IPS-15b (cell line): ENCODE measurements at regions not wholly inside any gene's neighbourhood (a gene's known extent, or its start where the extent isn't known, plus 50 kb on each side); places are given as distances from the start of the nearest gene placed in this dataset.

Experiments
- H3K27me3 ChIP-seq: one replicate; pipeline ENCODE4 v1.6.1; 2013; ENCODE audit warnings: low read length; ENCODE audit not compliant: control insufficient read depth, insufficient read depth
- H3K36me3 ChIP-seq: one replicate; pipeline ENCODE4 v1.6.1; 2013; ENCODE audit warnings: low read length; ENCODE audit not compliant: control insufficient read depth, insufficient read depth
- H3K4me1 ChIP-seq: one replicate; pipeline ENCODE4 v1.6.1; 2013; ENCODE audit warnings: mild to moderate bottlenecking, low read length; ENCODE audit not compliant: control insufficient read depth, insufficient read depth
- H3K4me3 ChIP-seq: one replicate; pipeline ENCODE4 v1.5.1; 2013; ENCODE audit warnings: low read depth, low read length
- H3K9ac ChIP-seq: one replicate; pipeline ENCODE4 v1.6.1; 2013; ENCODE audit warnings: low read depth, mild to moderate bottlenecking, low read length
- H3K9me3 ChIP-seq: one replicate; pipeline ENCODE4 v1.6.1; 2013; ENCODE audit warnings: mild to moderate bottlenecking, low read length; ENCODE audit not compliant: control insufficient read depth, insufficient read depth

DNA sequence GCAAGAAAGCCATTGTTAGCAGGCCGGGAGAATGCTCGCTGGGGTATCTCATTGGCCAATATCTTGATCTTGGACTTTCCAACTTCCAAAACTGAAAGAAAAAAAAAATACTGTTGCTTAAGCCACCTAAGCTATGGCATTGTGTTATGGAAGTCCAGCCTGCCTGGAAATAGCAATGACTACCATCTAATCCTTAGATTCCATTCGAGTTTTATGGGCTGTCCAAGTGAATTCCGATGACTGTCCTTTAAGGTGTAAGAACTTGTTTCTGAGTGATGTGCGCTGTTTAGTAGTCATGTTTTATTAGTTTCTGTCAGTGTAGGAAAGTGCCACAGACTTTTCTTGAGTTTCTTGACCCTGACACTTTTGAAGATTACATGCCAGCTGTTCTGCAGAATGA is 762.6 kb downstream of the USP25 start:
- H3K36me3 ChIP-seq, result no peaks in the 10 kb centered on the region

DNA sequence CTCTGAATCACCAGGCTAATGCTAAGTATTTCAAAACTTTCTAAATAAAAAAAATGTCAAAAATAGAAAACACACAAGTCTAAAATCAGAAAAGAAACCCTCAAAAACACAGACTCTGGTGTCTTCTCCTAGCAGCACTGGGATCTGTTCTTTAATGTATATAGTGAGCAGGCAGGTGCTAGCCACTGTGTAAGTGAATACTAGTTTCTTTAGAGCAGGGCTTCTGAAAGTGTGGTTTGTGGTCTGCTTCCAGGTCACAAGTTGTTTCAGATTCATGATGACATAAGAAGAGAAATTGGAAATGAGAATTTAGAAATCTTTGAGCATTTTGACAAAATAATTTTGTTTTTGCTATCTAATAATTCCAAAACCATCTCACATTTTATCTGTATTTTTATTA is 763.1 kb downstream of the USP25 start:
- no peaks in the 10 kb centered on the region for H3K27me3 ChIP-seq
- no peaks in the 10 kb centered on the region for H3K9me3 ChIP-seq
- no peaks in the 10 kb centered on the region for H3K4me1 ChIP-seq
- no peaks in the 10 kb centered on the region for H3K36me3 ChIP-seq
- no peak overlapping the region for H3K9ac ChIP-seq
- no peak overlapping the region for H3K4me3 ChIP-seq

More for the DNA sequence above, 762.6 kb downstream of the USP25 start:
- Histone ChIP-seq H3K4me1 (no peaks in the 10 kb centered on the region), H3K27me3 (no peaks in the 10 kb centered on the region), H3K9me3 (no peaks in the 10 kb centered on the region), H3K4me3 (no peak overlapping the region), H3K9ac (no peak overlapping the region)

DNA sequence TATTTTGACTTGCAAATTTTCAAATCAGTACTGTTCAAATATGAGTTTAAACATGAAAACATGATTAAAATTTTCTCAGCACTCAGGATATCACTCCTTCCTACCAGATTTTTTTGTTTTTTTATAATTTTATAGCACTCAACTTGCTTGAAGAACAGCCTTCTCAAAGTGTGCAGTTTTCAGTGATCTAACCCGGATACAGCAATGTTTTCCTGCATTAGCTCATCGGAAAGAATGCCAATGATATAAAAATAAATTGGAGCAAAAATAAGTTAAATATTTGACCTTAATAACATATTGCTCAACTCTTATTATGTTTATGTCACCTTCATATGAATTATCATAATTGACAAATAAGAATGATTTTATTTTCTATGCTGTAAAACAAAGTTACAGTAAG is 766.8 kb downstream of the USP25 start:
- Histone ChIP-seq H3K9me3 (no peaks in the 10 kb centered on the region), H3K9ac (no peak overlapping the region), H3K36me3 (no peaks in the 10 kb centered on the region), H3K27me3 (no peaks in the 10 kb centered on the region), H3K4me1 (no peaks in the 10 kb centered on the region), H3K4me3 (no peak overlapping the region)

DNA sequence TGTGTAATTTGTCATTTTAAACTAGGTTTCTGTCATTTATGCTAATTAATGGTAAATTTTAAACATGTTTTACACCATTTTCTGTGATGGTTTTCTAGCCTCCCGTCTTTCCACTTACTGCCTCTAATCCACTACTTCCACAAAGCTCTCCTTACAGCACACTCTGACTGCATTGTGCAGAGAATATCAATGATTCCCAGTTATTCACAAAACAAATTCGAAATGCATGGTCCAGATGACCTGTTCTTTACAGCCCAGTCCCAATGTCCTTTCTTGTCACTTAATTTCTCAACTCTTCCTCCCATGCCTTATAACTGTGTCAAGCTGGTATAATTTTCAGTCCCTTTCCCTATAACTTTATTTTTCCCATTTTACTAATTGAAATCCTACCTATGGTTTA is 770.5 kb downstream of the USP25 start:
- Histone ChIP-seq H3K4me3 (no peak overlapping the region), H3K9me3 (no peaks in the 10 kb centered on the region), H3K36me3 (no peaks in the 10 kb centered on the region), H3K9ac (no peak overlapping the region), H3K4me1 (no peaks in the 10 kb centered on the region), H3K27me3 (no peaks in the 10 kb centered on the region)

DNA sequence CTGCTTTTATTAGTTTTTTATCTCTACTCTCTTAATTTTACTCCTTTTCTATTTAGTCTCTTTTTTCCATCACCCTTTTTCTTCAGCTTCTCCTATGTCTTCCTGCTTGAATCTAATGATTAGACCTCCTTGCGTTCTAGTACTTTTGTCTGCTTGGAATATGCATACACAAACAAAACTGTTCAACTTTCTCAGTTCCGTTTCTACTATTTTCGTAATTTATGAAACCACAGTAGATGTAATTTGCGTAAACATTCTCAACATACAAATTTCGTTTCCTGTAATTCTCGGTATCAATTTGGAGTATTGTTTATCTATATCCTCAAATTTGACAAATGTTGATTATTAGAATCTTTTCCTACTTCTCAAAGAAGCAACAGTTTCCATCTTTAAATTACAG is 772.5 kb downstream of the USP25 start:
- no peaks in the 10 kb centered on the region for H3K36me3 ChIP-seq
- no peaks in the 10 kb centered on the region for H3K4me1 ChIP-seq
- no peaks in the 10 kb centered on the region for H3K9me3 ChIP-seq
- no peak overlapping the region for H3K9ac ChIP-seq
- H3K27me3 ChIP-seq, result no peaks in the 10 kb centered on the region
- no peak overlapping the region for H3K4me3 ChIP-seq

DNA sequence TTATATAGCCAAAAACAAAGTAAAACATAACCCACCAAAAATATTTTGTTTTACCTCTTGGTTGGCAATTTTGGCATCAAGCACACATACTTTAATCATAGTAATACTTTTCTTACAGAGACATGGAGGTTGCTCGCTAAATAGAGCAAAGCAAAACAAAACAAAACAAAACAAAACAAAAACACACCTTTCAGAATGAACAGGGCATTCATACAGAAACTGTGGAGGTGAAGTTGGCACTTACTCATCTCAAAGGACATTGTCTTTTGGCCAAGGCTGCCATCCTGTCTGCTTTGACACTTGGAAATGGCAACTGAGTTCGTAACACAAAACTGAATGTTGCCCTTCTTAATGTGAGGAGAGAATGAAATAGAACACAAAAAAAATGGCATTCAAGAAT is 773.1 kb downstream of the USP25 start:
- H3K27me3 ChIP-seq, result no peaks in the 10 kb centered on the region
- no peaks in the 10 kb centered on the region for H3K9me3 ChIP-seq
- no peak overlapping the region for H3K4me3 ChIP-seq
- no peaks in the 10 kb centered on the region for H3K4me1 ChIP-seq
- no peak overlapping the region for H3K9ac ChIP-seq
- no peaks in the 10 kb centered on the region for H3K36me3 ChIP-seq

DNA sequence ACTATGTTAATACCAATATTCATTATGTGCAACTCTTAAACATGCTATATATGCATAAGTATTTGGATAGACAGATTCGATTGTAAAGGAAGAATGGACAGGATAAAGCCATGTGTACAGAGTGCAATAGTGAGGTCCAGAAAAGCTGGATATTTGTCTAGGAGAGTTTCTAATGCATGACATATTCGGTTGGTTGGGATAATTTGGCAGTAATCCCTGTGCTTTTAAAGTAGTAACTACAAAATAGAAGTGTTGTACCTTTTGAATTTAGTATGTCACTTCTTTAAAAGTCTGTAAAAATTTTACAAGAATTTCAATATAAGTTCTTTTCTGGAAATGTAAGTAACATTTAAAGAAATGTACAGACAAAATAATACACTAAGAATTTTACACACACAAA is 774.5 kb downstream of the USP25 start:
- no peak overlapping the region for H3K9ac ChIP-seq
- H3K27me3 ChIP-seq, result no peaks in the 10 kb centered on the region
- no peaks in the 10 kb centered on the region for H3K9me3 ChIP-seq
- no peak overlapping the region for H3K4me3 ChIP-seq
- no peaks in the 10 kb centered on the region for H3K4me1 ChIP-seq
- no peaks in the 10 kb centered on the region for H3K36me3 ChIP-seq

DNA sequence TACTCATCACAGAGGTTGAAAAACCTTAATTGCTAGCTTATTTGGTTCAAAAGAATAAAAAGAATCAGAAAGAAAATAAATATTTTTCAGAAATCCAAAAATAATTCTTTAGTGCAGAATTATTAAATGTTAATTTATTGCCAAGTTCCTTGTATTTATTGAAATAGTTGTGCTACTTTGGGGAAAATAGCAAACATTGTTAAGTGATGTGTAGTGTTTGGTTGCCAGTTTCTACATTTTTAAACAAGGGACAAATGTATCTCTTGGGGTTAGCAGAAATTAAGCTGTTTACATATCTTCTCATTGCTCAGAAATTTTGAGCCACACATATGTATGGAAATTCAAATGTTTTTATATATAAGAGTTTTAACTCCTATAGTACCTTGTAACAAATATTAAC is 775.0 kb downstream of the USP25 start:
- H3K27me3 ChIP-seq, result no peaks in the 10 kb centered on the region
- no peaks in the 10 kb centered on the region for H3K9me3 ChIP-seq
- no peak overlapping the region for H3K4me3 ChIP-seq
- no peaks in the 10 kb centered on the region for H3K4me1 ChIP-seq
- H3K36me3 ChIP-seq, result no peaks in the 10 kb centered on the region
- H3K9ac ChIP-seq, result no peak overlapping the region

DNA sequence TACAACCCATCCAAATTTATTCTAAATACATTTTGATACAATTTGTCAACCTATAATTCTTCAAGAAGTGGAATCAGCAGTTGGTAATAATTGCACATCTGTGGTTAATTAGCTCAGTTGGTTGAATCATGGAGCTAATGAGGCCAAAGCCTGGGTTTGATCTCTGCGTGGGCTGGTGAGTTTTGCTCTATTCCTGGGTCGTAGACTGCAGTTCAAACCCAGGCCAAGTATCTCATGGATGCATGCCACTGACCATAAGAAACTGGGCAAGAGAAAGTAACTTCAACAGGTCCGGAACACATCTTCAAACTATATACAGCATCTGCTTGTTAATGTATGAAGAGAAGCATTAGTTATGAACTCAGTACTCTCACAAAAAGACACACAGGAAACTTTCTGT is 779.7 kb downstream of the USP25 start:
- H3K4me1 ChIP-seq, result no peaks in the 10 kb centered on the region
- H3K4me3 ChIP-seq, result no peak overlapping the region
- no peaks in the 10 kb centered on the region for H3K9me3 ChIP-seq
- no peak overlapping the region for H3K9ac ChIP-seq
- H3K36me3 ChIP-seq, result no peaks in the 10 kb centered on the region
- no peaks in the 10 kb centered on the region for H3K27me3 ChIP-seq

DNA sequence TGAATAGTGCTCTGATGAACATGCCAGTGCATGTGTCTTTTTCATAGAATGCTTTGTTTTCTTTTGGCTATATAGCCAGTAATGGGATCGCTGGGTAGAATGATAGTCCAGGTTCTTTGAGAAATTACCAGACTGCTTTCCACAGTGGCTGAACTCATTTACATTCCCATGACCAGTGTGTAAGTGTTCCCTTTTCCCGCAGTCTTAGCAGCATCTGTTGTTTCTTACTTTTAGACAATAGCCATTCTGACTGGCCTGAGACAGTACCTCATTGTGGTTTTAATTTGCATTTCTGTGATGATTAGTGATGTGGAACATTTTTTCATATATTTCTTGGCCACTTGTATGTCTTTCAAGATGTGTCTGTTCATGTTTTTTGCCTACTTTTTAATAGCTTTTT is 784.5 kb downstream of the USP25 start:
- Histone ChIP-seq H3K27me3 (no peaks in the 10 kb centered on the region), H3K4me3 (no peak overlapping the region)

DNA sequence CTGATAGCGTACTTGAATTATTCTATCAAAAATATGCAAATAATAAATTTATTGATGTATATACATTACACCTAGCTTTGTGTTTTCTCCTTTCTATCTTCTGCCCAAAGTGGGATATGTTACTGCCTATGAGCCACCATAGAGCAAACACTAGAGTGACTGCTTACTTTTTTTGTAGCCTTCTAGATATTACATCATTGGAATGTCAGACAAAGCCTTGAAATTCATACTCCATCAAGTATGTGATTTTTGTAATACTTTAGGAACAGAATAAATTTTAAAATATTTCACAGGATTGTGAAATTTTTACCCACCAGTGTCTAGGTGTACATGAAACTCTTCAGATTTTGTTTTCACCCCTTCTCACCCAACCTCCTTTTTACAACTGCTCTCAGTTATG is 787.6 kb downstream of the USP25 start:
- Histone ChIP-seq H3K9ac (no peak overlapping the region), H3K36me3 (no peaks in the 10 kb centered on the region), H3K4me1 (no peaks in the 10 kb centered on the region), H3K4me3 (no peak overlapping the region), H3K9me3 (no peaks in the 10 kb centered on the region), H3K27me3 (no peaks in the 10 kb centered on the region)

More for the DNA sequence above, 784.5 kb downstream of the USP25 start:
- no peaks in the 10 kb centered on the region for H3K9me3 ChIP-seq
- no peaks in the 10 kb centered on the region for H3K4me1 ChIP-seq
- H3K9ac ChIP-seq, result no peak overlapping the region
- H3K36me3 ChIP-seq, result no peaks in the 10 kb centered on the region

DNA sequence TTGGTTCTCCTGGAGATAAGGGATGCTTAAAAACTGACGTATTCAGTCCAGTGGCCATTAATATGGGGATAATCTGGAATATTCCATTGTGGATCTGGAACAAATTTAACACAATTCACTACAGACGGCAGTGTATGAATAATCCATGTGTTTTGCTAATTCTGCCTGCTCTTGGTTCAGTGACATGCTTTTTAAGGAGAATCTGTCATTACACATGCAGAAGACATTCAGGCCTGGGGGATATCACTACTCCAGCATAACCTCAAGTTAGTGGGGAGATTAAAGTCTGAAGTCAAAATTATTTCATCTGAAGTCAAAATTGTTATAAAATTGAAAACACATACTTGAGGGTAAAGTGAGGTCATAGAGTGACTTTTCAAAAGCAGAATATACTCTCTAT is 789.3 kb downstream of the USP25 start:
- no peak overlapping the region for H3K9ac ChIP-seq
- H3K4me3 ChIP-seq, result no peak overlapping the region
- no peaks in the 10 kb centered on the region for H3K9me3 ChIP-seq
- no peaks in the 10 kb centered on the region for H3K36me3 ChIP-seq
- no peaks in the 10 kb centered on the region for H3K4me1 ChIP-seq
- no peaks in the 10 kb centered on the region for H3K27me3 ChIP-seq

DNA sequence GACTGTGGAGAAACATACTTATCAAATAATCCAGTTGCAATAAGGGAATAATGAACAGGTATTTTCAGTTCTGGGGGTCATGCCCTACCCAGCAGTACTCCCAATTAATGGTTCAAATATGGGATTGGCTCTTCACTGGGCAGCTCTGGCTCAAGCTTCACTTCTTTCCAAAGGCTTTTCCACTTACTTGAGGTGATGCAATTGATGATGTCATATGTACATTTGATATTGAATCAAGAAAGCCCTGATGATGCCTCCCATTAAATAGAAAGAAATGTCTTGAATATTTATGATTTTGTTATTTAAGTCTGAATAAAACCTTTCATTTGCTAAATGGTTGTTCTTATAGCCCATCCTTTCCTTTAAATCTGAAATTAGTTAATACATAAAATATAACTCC is 789.9 kb downstream of the USP25 start:
- Histone ChIP-seq H3K4me3 (no peak overlapping the region), H3K4me1 (no peaks in the 10 kb centered on the region), H3K9ac (no peak overlapping the region), H3K27me3 (no peaks in the 10 kb centered on the region), H3K9me3 (no peaks in the 10 kb centered on the region), H3K36me3 (no peaks in the 10 kb centered on the region)
